Smooth muscle cell (in vitro differentiated cells): ENCODE measurements at regions not wholly inside any gene's neighbourhood (a gene's known extent, or its start where the extent isn't known, plus 50 kb on each side); places are given as distances from the start of the nearest gene placed in this dataset.

Source experiments
- DNase-seq: peaks from one replicate; lab custom pipeline; 2025; ENCODE audit not compliant: unreplicated experiment; lab: John Stamatoyannopoulos, UW
- H2AFZ ChIP-seq: fragments of 200-600 bp; sonication (generic); 2 replicates; pipeline ENCODE4 v1.6.0; 2016; ENCODE audit warnings: antibody characterized with exemption, low read depth, mild to moderate bottlenecking
- H3F3A ChIP-seq: fragments of 200-600 bp; sonication (generic); 2 replicates; pipeline ENCODE4 v1.6.0; 2017; ENCODE audit warnings: antibody characterized with exemption, low read depth
- H3K27ac ChIP-seq: fragments of 200-600 bp; sonication (generic); 2 replicates; pipeline ENCODE4 v1.5.1; 2016; ENCODE audit warnings: low read depth, mild to moderate bottlenecking
- H3K27me3 ChIP-seq: fragments of 200-600 bp; sonication (generic); 2 replicates; pipeline ENCODE4 v1.6.1; 2016; ENCODE audit warnings: low read depth, mild to moderate bottlenecking
- H3K36me3 ChIP-seq: fragments of 200-600 bp; sonication (generic); 2 replicates; pipeline ENCODE4 v1.5.1; 2016; ENCODE audit warnings: low read depth
- H3K4me1 ChIP-seq: fragments of 200-600 bp; sonication (generic); 2 replicates; pipeline ENCODE4 v1.5.1; 2016; ENCODE audit warnings: low read depth
- H3K4me2 ChIP-seq: fragments of 200-600 bp; sonication (generic); 2 replicates; pipeline ENCODE4 v1.6.0; 2016; ENCODE audit warnings: mild to moderate bottlenecking
- H3K4me3 ChIP-seq: fragments of 200-600 bp; sonication (generic); 2 replicates; pipeline ENCODE4 v1.5.1; 2016; ENCODE audit warnings: mild to moderate bottlenecking
- H3K79me2 ChIP-seq: fragments of 200-600 bp; sonication (generic); 2 replicates; pipeline ENCODE4 v1.6.0; 2016; ENCODE audit warnings: low read depth, mild to moderate bottlenecking
- H3K9ac ChIP-seq: fragments of 200-600 bp; sonication (generic); 2 replicates; pipeline ENCODE4 v1.6.0; 2016; ENCODE audit warnings: low read depth
- H3K9me3 ChIP-seq: fragments of 200-600 bp; sonication (generic); replicated peaks from 2 replicates; pipeline ENCODE4 v1.5.1; 2016; ENCODE audit warnings: low read depth
- H4K20me1 ChIP-seq: fragments of 200-600 bp; sonication (generic); 2 replicates; pipeline ENCODE4 v1.6.0; 2016; ENCODE audit warnings: low read depth
- CTCF ChIP-seq: fragments of 200-600 bp; sonication (generic); IDR thresholded peaks from 2 replicates; pipeline ENCODE4 v1.5.1; 2017; ENCODE audit warnings: borderline replicate concordance, mild to moderate bottlenecking, antibody characterized with exemption; ENCODE audit not compliant: insufficient read depth, poor library complexity, severe bottlenecking
- WGBS: methylation state at CpG from one replicate; pipeline ENCODE4 v1.1.7; 2016; ENCODE audit warnings: low lambda C conversion rate; 5-methylcytosine and 5-hydroxymethylcytosine counted together

DNA sequence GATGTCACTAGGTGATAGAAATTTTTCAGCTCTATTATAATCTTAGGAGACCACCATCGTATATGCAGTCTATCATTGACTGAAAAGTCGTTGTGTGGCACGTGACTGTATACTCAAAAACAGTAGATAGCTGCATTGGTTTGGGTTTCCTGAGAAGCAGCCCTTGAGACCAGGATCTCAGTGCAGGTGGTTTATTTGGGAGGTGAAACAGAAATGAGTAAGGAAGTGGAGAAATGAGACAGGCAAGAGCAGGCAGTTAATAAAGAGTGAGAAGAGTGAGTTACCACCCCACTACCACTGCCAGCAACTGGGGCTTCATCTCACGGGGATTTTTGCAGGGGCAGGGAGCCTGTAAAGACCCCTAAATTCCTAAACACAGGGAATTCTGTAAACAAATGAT is 221.0 kb downstream of the SHQ1 start:
- TF ChIP-seq CTCF = no peak
- Histone ChIP-seq H3K79me2 (no peaks in the 10 kb centered on the region), H3K36me3 (no peaks in the 10 kb centered on the region), H3F3A (no peaks in the 10 kb centered on the region), H3K27me3 (no peaks in the 10 kb centered on the region), H3K4me1 (no peaks in the 10 kb centered on the region), H3K4me2 (no peak overlapping the region), H3K4me3 (no peak overlapping the region), H3K27ac (no peak overlapping the region), H3K9ac (no peak overlapping the region), H4K20me1 (no peaks in the 10 kb centered on the region), H2AFZ (no peak overlapping the region), H3K9me3 (peaks cover 2% of the 10 kb centered on the region)
- no peak for DNase-seq
- WGBS = 91% methylated on average over 4 of the region's 4 CpGs

DNA sequence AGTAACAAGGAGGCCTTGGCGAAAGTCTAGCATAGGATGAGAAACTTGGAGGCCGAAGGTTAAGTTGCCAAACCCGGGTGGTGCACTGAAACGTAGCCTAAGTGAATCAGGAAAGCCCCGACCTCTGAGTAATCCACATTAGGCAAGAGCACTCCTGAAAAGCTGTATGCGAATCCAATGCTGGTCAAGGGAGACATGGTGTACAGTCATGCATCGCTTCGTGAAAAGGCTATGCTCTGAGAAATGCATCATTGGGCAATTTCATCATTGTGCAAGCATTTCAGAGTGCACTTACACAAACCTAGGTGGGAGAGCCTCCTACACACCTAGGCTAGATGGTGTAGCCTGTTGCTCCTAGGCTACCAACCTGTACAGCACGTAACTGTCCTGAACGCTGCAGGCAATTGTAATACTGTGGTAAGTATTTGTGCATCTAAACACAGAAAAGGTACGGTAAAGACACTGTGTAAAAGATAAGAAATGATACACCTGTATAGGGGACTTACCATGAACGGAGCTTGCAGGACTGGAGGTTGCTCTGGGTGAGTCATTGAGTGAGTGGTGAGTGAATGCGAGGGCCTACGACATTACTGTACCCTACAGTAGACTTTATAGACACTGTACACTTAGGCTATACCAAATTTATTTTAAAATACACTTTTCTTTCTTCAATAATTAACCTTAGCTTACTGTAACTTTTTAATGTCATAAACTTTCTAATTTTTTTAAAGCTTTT is 222.5 kb downstream of the SHQ1 start:
- Histone ChIP-seq H3K79me2 (no peaks in the 10 kb centered on the region), H3K36me3 (no peaks in the 10 kb centered on the region), H3K4me1 (no peaks in the 10 kb centered on the region), H3K4me3 (no peak overlapping the region), H3F3A (no peaks in the 10 kb centered on the region), H4K20me1 (no peaks in the 10 kb centered on the region), H3K27me3 (no peaks in the 10 kb centered on the region), H2AFZ (no peak overlapping the region), H3K9me3 (no peaks in the 10 kb centered on the region), H3K27ac (peak overlapping the region; percentile 50), H3K4me2 (no peak overlapping the region), H3K9ac (no peak overlapping the region)
- no peak for DNase-seq
- no peak for TF ChIP-seq CTCF
- 77% methylated on average over 14 of the region's 14 CpGs for WGBS

GRCh38 chr3:72624656-72625055 is 223.6 kb downstream of the SHQ1 start:
- no peak for TF ChIP-seq CTCF
- Histone ChIP-seq H3K79me2 (no peaks in the 10 kb centered on the region), H3K27ac (no peak overlapping the region), H3K9me3 (no peaks in the 10 kb centered on the region), H2AFZ (no peak overlapping the region), H3K4me3 (no peak overlapping the region), H3K9ac (no peak overlapping the region), H4K20me1 (no peaks in the 10 kb centered on the region), H3K4me2 (no peak overlapping the region), H3F3A (no peaks in the 10 kb centered on the region), H3K27me3 (no peaks in the 10 kb centered on the region), H3K4me1 (no peaks in the 10 kb centered on the region), H3K36me3 (no peaks in the 10 kb centered on the region)
- WGBS = 44% methylated on average over 1 of the region's 2 CpGs
- no peak for DNase-seq

GRCh38 chr3:72618739-72619138 is 229.5 kb downstream of the SHQ1 start:
- no peaks in the 10 kb centered on the region for H3K36me3 ChIP-seq
- WGBS = 97% methylated on average over 6 of the region's 6 CpGs
- no peak overlapping the region for H3K4me2 ChIP-seq
- no peaks in the 10 kb centered on the region for H3K79me2 ChIP-seq
- no peaks in the 10 kb centered on the region for H3K9me3 ChIP-seq
- no peak overlapping the region for H2AFZ ChIP-seq
- no peaks in the 10 kb centered on the region for H3K27me3 ChIP-seq
- H4K20me1 ChIP-seq = no peaks in the 10 kb centered on the region
- H3F3A ChIP-seq = no peaks in the 10 kb centered on the region
- H3K4me1 ChIP-seq = no peaks in the 10 kb centered on the region
- no peak overlapping the region for H3K9ac ChIP-seq
- no peak for TF ChIP-seq CTCF
- H3K4me3 ChIP-seq = no peak overlapping the region
- H3K27ac ChIP-seq = no peak overlapping the region
- DNase-seq = no peak
